Neural cell (in vitro differentiated cells): ENCODE measurements at regions not wholly inside any gene's neighbourhood (a gene's known extent, or its start where the extent isn't known, plus 50 kb on each side); places are given as distances from the start of the nearest gene placed in this dataset.

Experiments used
- H2AFZ ChIP-seq: fragments of 200-600, 300-800 bp; sonication (generic), shearing (Covaris generic); 2 replicates; pipeline ENCODE4 v1.6.0; 2014; ENCODE audit warnings: low read depth, mild to moderate bottlenecking, antibody characterized with exemption, low read length, moderate library complexity
- H3F3A ChIP-seq: fragments of 200-600 bp; shearing (Covaris generic); 2 replicates; pipeline ENCODE4 v1.6.1; 2016; ENCODE audit warnings: mild to moderate bottlenecking, moderate library complexity, mixed read lengths, antibody characterized with exemption, low read length; ENCODE audit not compliant: insufficient read depth, poor library complexity, severe bottlenecking
- H3K27ac ChIP-seq: fragments of 200-600, 300-800 bp; sonication (generic), shearing (Covaris generic); 2 replicates; pipeline ENCODE4 v1.5.1; 2014; ENCODE audit warnings: mild to moderate bottlenecking, low read length, moderate library complexity
- H3K27me3 ChIP-seq: fragments of 300-800, 200-600 bp; sonication (generic), shearing (Covaris generic); 2 replicates; pipeline ENCODE4 v1.6.0; 2014; ENCODE audit warnings: mild to moderate bottlenecking, low read depth, low read length, moderate library complexity; ENCODE audit not compliant: insufficient read depth
- H3K36me3 ChIP-seq: fragments of 300-800, 200-600 bp; sonication (generic), shearing (Covaris generic); 2 replicates; pipeline ENCODE4 v1.5.1; 2014; ENCODE audit warnings: mild to moderate bottlenecking, antibody characterized with exemption, low read length, moderate library complexity; ENCODE audit not compliant: insufficient read depth
- H3K4me2 ChIP-seq: fragments of 300-800, 200-600 bp; sonication (generic), shearing (Covaris generic); 2 replicates; pipeline ENCODE4 v1.6.0; 2014; ENCODE audit warnings: mild to moderate bottlenecking, low read length
- H3K4me3 ChIP-seq: fragments of 300-800, 200-600 bp; sonication (generic), shearing (Covaris generic); 2 replicates; pipeline ENCODE4 v1.5.1; 2014; ENCODE audit warnings: mild to moderate bottlenecking, low read length, moderate library complexity
- H3K79me2 ChIP-seq: fragments of 200-600 bp; shearing (Covaris generic); replicated peaks from 2 replicates; pipeline ENCODE4 v1.6.0; 2014; ENCODE audit warnings: mild to moderate bottlenecking, low read length, moderate library complexity; ENCODE audit not compliant: insufficient read depth
- H3K9ac ChIP-seq: fragments of 300-800, 200-600 bp; sonication (generic), shearing (Covaris generic); 2 replicates; pipeline ENCODE4 v1.6.1; 2016; ENCODE audit warnings: mild to moderate bottlenecking, low read length, mixed read lengths
- H3K9me2 ChIP-seq: fragments of 200-600 bp; shearing (Covaris generic); 2 replicates; pipeline ENCODE4 v1.6.1; 2016; ENCODE audit warnings: mild to moderate bottlenecking, low read length, mixed read lengths; ENCODE audit not compliant: insufficient read depth
- H3K9me3 ChIP-seq: fragments of 200-600, 300-800 bp; sonication (generic), shearing (Covaris generic); 2 replicates; pipeline ENCODE4 v1.6.1; 2016; ENCODE audit warnings: mild to moderate bottlenecking, mixed run types, low read length, moderate library complexity, mixed read lengths
- H4K20me1 ChIP-seq: fragments of 200-600 bp; shearing (Covaris generic); 2 replicates; pipeline ENCODE4 v1.6.1; 2016; ENCODE audit warnings: mild to moderate bottlenecking, mixed run types; ENCODE audit not compliant: insufficient read depth
- EP300 ChIP-seq: fragments of 450-650 bp; conservative IDR thresholded peaks from 2 replicates; pipeline ENCODE4 v1.6.1; 2014; ENCODE audit warnings: antibody characterized with exemption, mild to moderate bottlenecking, moderate library complexity; ENCODE audit not compliant: poor library complexity, severe bottlenecking
- EZH2 ChIP-seq: fragments of 200-600, 300-800 bp; shearing (Covaris generic), sonication (generic); IDR thresholded peaks from 2 replicates; pipeline ENCODE4 v1.6.1; 2014; ENCODE audit warnings: antibody characterized with exemption, low read length, borderline replicate concordance, mild to moderate bottlenecking; ENCODE audit not compliant: insufficient read depth, poor library complexity, severe bottlenecking
- MXI1 ChIP-seq: fragments of 450-650 bp; conservative IDR thresholded peaks from 2 replicates; pipeline ENCODE4 v1.6.1; 2014; ENCODE audit warnings: antibody characterized with exemption, mild to moderate bottlenecking; ENCODE audit not compliant: poor library complexity, severe bottlenecking
- POLR2AphosphoS5 ChIP-seq: IDR thresholded peaks from 2 replicates; pipeline ENCODE4 v1.6.1; 2012
- RAD21 ChIP-seq: fragments of 450-650 bp; conservative IDR thresholded peaks from 2 replicates; pipeline ENCODE4 v1.6.1; 2014; ENCODE audit warnings: antibody characterized with exemption, mild to moderate bottlenecking, moderate library complexity
- SMC3 ChIP-seq: fragments of 450-650 bp; conservative IDR thresholded peaks from 2 replicates; pipeline ENCODE4 v1.6.1; 2014; ENCODE audit warnings: antibody characterized with exemption, mild to moderate bottlenecking, moderate library complexity; ENCODE audit not compliant: poor library complexity
- TAF1 ChIP-seq: IDR thresholded peaks from 2 replicates; pipeline ENCODE4 v1.6.1; 2012; ENCODE audit warnings: low read depth
- TF ChIP-seq, protein P1 (sequence below): IDR thresholded peaks from 2 replicates; pipeline ENCODE4 v1.6.1; 2012; ENCODE audit warnings: borderline replicate concordance
- TF ChIP-seq, protein P2 (sequence below): fragments of 450-650 bp; IDR thresholded peaks from 2 replicates; pipeline ENCODE4 v1.5.1; 2014; ENCODE audit warnings: antibody characterized with exemption, mild to moderate bottlenecking, moderate library complexity; ENCODE audit not compliant: poor library complexity, severe bottlenecking

DNA sequence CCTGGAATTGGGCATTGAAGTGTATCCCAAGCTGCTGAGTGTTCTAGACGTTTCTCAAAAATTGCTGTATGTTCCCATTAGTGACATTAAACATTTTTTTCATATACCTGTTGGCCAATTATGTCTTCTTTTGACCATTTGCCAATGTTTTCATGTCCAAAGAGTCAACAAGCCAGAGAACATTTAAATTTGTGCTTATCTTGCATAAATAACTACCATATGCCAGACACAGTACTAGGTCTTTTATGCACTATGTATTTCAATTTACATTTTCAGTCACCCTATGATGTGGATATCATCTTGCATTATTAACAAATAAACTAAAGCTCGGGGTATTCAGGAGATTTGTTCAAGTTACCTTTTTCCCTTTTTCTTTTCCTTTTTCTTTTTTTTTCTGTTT lies 632.9 kb upstream of the C16orf82 start:
- no peak overlapping the region for H3K4me3 ChIP-seq
- H3K9me2 ChIP-seq, result no peaks in the 10 kb centered on the region
- TF ChIP-seq, protein P1, sequence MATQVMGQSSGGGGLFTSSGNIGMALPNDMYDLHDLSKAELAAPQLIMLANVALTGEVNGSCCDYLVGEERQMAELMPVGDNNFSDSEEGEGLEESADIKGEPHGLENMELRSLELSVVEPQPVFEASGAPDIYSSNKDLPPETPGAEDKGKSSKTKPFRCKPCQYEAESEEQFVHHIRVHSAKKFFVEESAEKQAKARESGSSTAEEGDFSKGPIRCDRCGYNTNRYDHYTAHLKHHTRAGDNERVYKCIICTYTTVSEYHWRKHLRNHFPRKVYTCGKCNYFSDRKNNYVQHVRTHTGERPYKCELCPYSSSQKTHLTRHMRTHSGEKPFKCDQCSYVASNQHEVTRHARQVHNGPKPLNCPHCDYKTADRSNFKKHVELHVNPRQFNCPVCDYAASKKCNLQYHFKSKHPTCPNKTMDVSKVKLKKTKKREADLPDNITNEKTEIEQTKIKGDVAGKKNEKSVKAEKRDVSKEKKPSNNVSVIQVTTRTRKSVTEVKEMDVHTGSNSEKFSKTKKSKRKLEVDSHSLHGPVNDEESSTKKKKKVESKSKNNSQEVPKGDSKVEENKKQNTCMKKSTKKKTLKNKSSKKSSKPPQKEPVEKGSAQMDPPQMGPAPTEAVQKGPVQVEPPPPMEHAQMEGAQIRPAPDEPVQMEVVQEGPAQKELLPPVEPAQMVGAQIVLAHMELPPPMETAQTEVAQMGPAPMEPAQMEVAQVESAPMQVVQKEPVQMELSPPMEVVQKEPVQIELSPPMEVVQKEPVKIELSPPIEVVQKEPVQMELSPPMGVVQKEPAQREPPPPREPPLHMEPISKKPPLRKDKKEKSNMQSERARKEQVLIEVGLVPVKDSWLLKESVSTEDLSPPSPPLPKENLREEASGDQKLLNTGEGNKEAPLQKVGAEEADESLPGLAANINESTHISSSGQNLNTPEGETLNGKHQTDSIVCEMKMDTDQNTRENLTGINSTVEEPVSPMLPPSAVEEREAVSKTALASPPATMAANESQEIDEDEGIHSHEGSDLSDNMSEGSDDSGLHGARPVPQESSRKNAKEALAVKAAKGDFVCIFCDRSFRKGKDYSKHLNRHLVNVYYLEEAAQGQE, result no peak
- TF ChIP-seq EP300 (no peak), MXI1 (no peak), POLR2AphosphoS5 (no peak), EZH2 (no peak), RAD21 (no peak), TAF1 (no peak), SMC3 (no peak)
- TF ChIP-seq, protein P2, sequence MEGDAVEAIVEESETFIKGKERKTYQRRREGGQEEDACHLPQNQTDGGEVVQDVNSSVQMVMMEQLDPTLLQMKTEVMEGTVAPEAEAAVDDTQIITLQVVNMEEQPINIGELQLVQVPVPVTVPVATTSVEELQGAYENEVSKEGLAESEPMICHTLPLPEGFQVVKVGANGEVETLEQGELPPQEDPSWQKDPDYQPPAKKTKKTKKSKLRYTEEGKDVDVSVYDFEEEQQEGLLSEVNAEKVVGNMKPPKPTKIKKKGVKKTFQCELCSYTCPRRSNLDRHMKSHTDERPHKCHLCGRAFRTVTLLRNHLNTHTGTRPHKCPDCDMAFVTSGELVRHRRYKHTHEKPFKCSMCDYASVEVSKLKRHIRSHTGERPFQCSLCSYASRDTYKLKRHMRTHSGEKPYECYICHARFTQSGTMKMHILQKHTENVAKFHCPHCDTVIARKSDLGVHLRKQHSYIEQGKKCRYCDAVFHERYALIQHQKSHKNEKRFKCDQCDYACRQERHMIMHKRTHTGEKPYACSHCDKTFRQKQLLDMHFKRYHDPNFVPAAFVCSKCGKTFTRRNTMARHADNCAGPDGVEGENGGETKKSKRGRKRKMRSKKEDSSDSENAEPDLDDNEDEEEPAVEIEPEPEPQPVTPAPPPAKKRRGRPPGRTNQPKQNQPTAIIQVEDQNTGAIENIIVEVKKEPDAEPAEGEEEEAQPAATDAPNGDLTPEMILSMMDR, result no peak

DNA sequence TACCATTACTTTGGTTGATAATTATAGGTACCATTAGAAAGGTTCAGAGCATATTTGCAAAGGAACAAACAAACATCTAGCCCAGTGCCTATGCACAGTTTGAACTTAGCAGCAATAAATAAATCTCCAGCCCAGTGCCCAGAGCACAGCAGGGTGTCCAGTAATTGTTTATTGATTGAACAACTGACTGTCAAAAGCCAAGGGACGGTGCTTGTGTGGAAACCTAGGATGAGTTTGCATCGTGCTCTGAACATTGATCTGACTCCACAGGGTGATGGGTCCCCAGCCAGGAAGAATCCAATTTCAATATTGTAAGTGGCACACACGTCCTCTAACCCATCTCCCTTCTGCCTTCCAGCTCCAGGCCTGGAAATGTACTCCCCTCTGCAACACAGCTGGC lies 625.5 kb upstream of the C16orf82 start:
- H3K27me3 ChIP-seq, result no peaks in the 10 kb centered on the region
- no peak overlapping the region for H3K9ac ChIP-seq
- H3K9me3 ChIP-seq, result no peaks in the 10 kb centered on the region
- H3K79me2 ChIP-seq, result no peaks in the 10 kb centered on the region
- H3K4me3 ChIP-seq, result no peak overlapping the region
- H2AFZ ChIP-seq, result no peak overlapping the region
- no peak overlapping the region for H3K4me2 ChIP-seq
- no peak for TF ChIP-seq MXI1
- TF ChIP-seq, protein P2, result no peak
- TF ChIP-seq, protein P1, result no peak
- TF ChIP-seq EP300, result no peak
- no peak for TF ChIP-seq RAD21
- no peak for TF ChIP-seq POLR2AphosphoS5
- TF ChIP-seq EZH2, result no peak
- TF ChIP-seq TAF1, result no peak
- no peak for TF ChIP-seq SMC3
- no peak overlapping the region for H3K27ac ChIP-seq
- H4K20me1 ChIP-seq, result no peaks in the 10 kb centered on the region
- H3F3A ChIP-seq, result no peaks in the 10 kb centered on the region
- H3K36me3 ChIP-seq, result no peaks in the 10 kb centered on the region
- no peaks in the 10 kb centered on the region for H3K9me2 ChIP-seq

More for the DNA sequence above, 632.9 kb upstream of the C16orf82 start:
- no peaks in the 10 kb centered on the region for H4K20me1 ChIP-seq
- no peaks in the 10 kb centered on the region for H3K36me3 ChIP-seq
- no peaks in the 10 kb centered on the region for H3K9me3 ChIP-seq
- H3K4me2 ChIP-seq, result no peak overlapping the region
- no peak overlapping the region for H3K9ac ChIP-seq
- no peak overlapping the region for H3K27ac ChIP-seq
- no peaks in the 10 kb centered on the region for H3K27me3 ChIP-seq
- H3K79me2 ChIP-seq, result no peaks in the 10 kb centered on the region
- H3F3A ChIP-seq, result no peaks in the 10 kb centered on the region
- no peak overlapping the region for H2AFZ ChIP-seq
